Testis (tissue), 2 donors: ENCODE measurements at regions not wholly inside any gene's neighbourhood (a gene's known extent, or its start where the extent isn't known, plus 50 kb on each side); places are given as distances from the start of the nearest gene placed in this dataset.

Experiments
- POLR2A ChIP-seq: fragments of 450-650 bp; IDR thresholded peaks from one replicate; pipeline ENCODE4 v1.6.1; 2017; ENCODE audit warnings: antibody characterized with exemption, mild to moderate bottlenecking, moderate library complexity
- TF ChIP-seq, protein P1 (sequence below), 3 experiments: fragments of 450-650 bp in 2 of 3; fragments of 200-600 bp in 1 of 3; sonication (generic) in 1 of 3; IDR thresholded peaks; one replicate each; pipeline ENCODE4 v1.5.1; 2016 to 2019; ENCODE audit warnings: antibody characterized with exemption in 3 of 3, mild to moderate bottlenecking in 2 of 3, moderate library complexity in 1 of 3

DNA sequence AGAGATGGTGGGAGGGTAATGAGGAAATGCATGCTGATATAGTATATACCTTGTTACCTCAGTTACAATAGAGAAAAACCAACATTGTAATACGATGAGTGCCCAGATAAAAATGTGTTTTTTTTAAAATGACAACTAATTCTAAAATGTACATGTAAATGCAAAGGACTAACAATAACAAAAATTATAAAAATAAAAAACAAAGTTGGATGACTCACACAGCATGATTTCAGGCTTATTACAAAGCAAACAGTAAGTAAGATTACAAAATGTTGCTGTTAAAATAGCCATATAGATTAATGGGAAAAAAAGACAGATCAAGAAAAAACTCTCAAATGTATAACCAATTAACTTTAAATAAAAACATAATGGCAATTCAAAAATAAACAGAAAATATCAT, 1099.4 kb downstream of the FSCB start:
- no peak for TF ChIP-seq POLR2A
- TF ChIP-seq, protein P1, sequence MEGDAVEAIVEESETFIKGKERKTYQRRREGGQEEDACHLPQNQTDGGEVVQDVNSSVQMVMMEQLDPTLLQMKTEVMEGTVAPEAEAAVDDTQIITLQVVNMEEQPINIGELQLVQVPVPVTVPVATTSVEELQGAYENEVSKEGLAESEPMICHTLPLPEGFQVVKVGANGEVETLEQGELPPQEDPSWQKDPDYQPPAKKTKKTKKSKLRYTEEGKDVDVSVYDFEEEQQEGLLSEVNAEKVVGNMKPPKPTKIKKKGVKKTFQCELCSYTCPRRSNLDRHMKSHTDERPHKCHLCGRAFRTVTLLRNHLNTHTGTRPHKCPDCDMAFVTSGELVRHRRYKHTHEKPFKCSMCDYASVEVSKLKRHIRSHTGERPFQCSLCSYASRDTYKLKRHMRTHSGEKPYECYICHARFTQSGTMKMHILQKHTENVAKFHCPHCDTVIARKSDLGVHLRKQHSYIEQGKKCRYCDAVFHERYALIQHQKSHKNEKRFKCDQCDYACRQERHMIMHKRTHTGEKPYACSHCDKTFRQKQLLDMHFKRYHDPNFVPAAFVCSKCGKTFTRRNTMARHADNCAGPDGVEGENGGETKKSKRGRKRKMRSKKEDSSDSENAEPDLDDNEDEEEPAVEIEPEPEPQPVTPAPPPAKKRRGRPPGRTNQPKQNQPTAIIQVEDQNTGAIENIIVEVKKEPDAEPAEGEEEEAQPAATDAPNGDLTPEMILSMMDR (IDR thresholded peaks at IDR 0.05): no peak
